Gastroesophageal sphincter (tissue), 4 donors: ENCODE measurements at regions not wholly inside any gene's neighbourhood (a gene's known extent, or its start where the extent isn't known, plus 50 kb on each side); places are given as distances from the start of the nearest gene placed in this dataset.

Source experiments
- ATAC-seq: fragments of 150-250 bp; one replicate; pipeline ENCODE4 v1.9.1; 2016; ENCODE audit warnings: mild to moderate bottlenecking, moderate library complexity
- H3K27ac ChIP-seq, 4 donors: fragments of 200-600 bp; sonication (generic) in 3 of 4; 1 replicate in 3 of 4; 2 replicates in 1 of 4; pipeline ENCODE4 v1.5.1; 2016 to 2019
- H3K27me3 ChIP-seq: fragments of 200-600 bp; sonication (generic); one replicate; pipeline ENCODE4 v1.5.1; 2019
- H3K36me3 ChIP-seq, 2 donors: fragments of 200-600 bp; sonication (generic); one replicate each; pipeline ENCODE4 v1.5.1; 2019; ENCODE audit warnings: control low read depth in 1 of 2
- H3K4me1 ChIP-seq, 3 donors: fragments of 200-600 bp; sonication (generic); 1 replicate in 2 of 3; 2 replicates in 1 of 3; pipeline ENCODE4 v1.5.1; 2016 to 2019; ENCODE audit warnings: control low read depth in 2 of 3
- H3K4me3 ChIP-seq, 2 donors: fragments of 200-600 bp; sonication (generic); one replicate each; pipeline ENCODE4 v1.5.1; 2019; ENCODE audit warnings: mild to moderate bottlenecking in 1 of 2, moderate library complexity in 1 of 2
- H3K9me3 ChIP-seq, 3 donors: fragments of 200-600 bp; sonication (generic); one replicate each; pipeline ENCODE4 v1.5.1; 2017 to 2019; ENCODE audit warnings: control low read depth in 2 of 3
- EP300 ChIP-seq: sonication (generic); formaldehyde crosslinking; IDR thresholded peaks from one replicate; pipeline ENCODE4 v1.6.1; 2017; ENCODE audit warnings: antibody characterized with exemption, mild to moderate bottlenecking
- POLR2A ChIP-seq, 2 donors: fragments of 450-650 bp; IDR thresholded peaks; one replicate each; pipeline ENCODE4 v1.6.1; 2017; ENCODE audit warnings: antibody characterized with exemption in 2 of 2, mild to moderate bottlenecking in 2 of 2, moderate library complexity in 1 of 2
- POLR2AphosphoS5 ChIP-seq: sonication (generic); formaldehyde crosslinking; IDR thresholded peaks from one replicate; pipeline ENCODE4 v1.6.1; 2017; ENCODE audit warnings: antibody characterized with exemption
- WGBS, 2 donors: methylation state at CpG; one replicate each; pipeline ENCODE4 v1.1.5; 2018; ENCODE audit warnings: low coverage in 1 of 2; 5-methylcytosine and 5-hydroxymethylcytosine counted together
- TF ChIP-seq, protein P1 (sequence below), 4 experiments: fragments of 200-600 bp in 2 of 4; fragments of 450-650 bp in 2 of 4; sonication (generic) in 1 of 4; IDR thresholded peaks; one replicate each; pipeline ENCODE4 v1.5.1; 2017 to 2019; ENCODE audit warnings: antibody characterized with exemption in 4 of 4, mild to moderate bottlenecking in 2 of 4, moderate library complexity in 2 of 4

DNA sequence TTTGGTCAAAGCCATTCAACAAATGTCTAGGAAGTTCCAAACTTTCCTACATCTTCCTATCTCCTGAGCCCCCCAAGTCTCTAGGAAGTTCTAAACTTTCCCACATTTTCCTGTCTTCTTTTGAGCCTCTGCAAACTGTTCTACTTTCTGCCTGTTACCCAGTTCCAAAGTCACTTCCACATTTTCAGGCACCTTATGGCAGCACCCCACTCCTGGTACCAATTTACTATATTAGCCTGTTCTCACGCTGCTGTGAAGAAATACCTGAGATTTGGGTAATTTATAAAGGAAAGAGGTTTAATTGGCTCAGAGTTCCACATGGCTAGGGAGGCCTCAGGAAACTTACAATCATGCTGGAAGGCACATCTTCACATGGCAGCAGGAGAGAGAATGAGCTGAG lies 869.2 kb downstream of the TDRD15 start:
- H3K27me3 ChIP-seq = no peaks in the 10 kb centered on the region
- WGBS, 2 donors = 100% methylated on average over 1 of the region's 1 CpG; no CpG with 5 or more reads in 1 of the 2 donors
- H3K27ac ChIP-seq = no peak overlapping the region
- no peak for ATAC-seq
- TF ChIP-seq POLR2A (IDR thresholded peaks at IDR 0.05) (no peak), EP300 (no peak), POLR2AphosphoS5 (no peak)
- TF ChIP-seq, protein P1, sequence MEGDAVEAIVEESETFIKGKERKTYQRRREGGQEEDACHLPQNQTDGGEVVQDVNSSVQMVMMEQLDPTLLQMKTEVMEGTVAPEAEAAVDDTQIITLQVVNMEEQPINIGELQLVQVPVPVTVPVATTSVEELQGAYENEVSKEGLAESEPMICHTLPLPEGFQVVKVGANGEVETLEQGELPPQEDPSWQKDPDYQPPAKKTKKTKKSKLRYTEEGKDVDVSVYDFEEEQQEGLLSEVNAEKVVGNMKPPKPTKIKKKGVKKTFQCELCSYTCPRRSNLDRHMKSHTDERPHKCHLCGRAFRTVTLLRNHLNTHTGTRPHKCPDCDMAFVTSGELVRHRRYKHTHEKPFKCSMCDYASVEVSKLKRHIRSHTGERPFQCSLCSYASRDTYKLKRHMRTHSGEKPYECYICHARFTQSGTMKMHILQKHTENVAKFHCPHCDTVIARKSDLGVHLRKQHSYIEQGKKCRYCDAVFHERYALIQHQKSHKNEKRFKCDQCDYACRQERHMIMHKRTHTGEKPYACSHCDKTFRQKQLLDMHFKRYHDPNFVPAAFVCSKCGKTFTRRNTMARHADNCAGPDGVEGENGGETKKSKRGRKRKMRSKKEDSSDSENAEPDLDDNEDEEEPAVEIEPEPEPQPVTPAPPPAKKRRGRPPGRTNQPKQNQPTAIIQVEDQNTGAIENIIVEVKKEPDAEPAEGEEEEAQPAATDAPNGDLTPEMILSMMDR (IDR thresholded peaks at IDR 0.05) = no peak
- H3K4me3 ChIP-seq = no peak overlapping the region
- no peaks in the 10 kb centered on the region for H3K36me3 ChIP-seq
- H3K4me1 ChIP-seq = no peaks in the 10 kb centered on the region
- peaks cover 0 to 23% (median 0%) of the 10 kb centered on the region in 3 donors for H3K9me3 ChIP-seq

DNA sequence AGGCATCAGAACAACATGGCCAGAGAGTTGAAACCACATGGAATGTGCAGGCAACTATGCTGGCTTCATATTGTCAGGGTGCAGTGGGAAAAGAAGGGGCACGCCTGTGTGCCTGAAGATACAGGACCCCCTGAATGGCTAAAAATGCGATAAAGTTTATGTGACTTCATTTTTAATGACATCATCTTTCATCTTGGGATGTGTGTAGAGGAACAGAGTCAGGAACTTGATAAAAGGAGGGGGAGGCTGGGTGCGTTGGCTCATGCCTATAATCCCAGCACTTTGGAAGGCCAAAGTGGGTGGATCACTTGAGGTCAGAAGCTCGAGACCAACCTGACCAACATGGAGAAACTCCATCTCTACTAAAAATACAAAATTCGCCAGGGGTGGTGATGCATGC lies 872.6 kb downstream of the TDRD15 start:
- no peak for TF ChIP-seq POLR2A (IDR thresholded peaks at IDR 0.05)
- TF ChIP-seq, protein P1 (IDR thresholded peaks at IDR 0.05) = no peak
- no peak for TF ChIP-seq POLR2AphosphoS5
- no peaks in the 10 kb centered on the region for H3K27me3 ChIP-seq
- no peak for ATAC-seq
- H3K36me3 ChIP-seq = no peaks in the 10 kb centered on the region
- H3K9me3 ChIP-seq = peaks cover 0 to 23% (median 0%) of the 10 kb centered on the region in 3 donors
- no peaks in the 10 kb centered on the region for H3K4me1 ChIP-seq
- H3K4me3 ChIP-seq = no peak overlapping the region
- no peak overlapping the region for H3K27ac ChIP-seq
- WGBS, 2 donors = 82 to 100% methylated on average over 4 to 5 of the region's 5 CpGs

DNA sequence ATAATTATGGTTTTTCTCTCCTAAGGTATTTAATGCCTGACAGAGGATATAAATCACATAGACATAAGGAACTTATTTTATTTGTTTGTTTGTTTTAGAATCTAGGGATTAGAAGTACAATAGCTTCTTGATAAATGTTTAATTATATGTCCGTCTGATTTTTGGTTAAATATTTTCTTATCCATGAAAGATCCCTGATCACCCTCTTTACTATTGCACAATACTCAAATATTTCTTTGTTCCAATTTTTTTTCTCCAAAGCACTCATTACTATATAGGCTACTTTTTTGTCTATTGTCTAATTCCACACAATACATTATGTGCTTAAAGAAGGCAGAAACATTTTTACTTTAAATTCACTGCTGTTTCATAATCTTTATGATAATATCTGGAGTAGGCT lies 875.8 kb downstream of the TDRD15 start:
- H3K4me3 ChIP-seq = no peak overlapping the region
- H3K27me3 ChIP-seq = no peaks in the 10 kb centered on the region
- WGBS, 2 donors = 72 to 77% methylated on average over 1 of the region's 1 CpG
- H3K4me1 ChIP-seq = no peaks in the 10 kb centered on the region
- TF ChIP-seq, protein P1 (IDR thresholded peaks at IDR 0.05) = no peak
- TF ChIP-seq POLR2A (IDR thresholded peaks at IDR 0.05) (no peak), EP300 (no peak)
- ATAC-seq = no peak
- no peak overlapping the region for H3K27ac ChIP-seq
- H3K9me3 ChIP-seq = no peaks in the 10 kb centered on the region
- no peaks in the 10 kb centered on the region for H3K36me3 ChIP-seq

DNA sequence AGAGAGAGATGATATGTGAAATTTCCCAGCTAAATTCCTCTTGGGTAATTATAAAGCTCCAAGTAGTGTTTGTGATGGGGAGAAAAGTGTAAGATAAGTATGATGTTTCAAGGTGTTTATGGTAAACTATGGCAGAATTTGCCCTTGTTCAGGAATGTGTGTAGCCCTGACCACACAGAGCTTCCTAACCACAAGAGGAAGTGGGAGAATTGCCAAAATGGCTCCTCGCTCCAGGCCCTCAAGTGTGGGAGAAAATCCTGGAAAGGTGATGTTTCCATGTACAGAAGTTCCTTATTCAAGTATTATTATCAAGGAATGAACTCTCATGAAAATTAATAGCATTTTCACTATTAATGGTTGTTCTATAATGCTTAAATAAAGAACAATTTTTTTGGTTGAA lies 878.3 kb downstream of the TDRD15 start:
- Histone ChIP-seq H3K9me3 (no peaks in the 10 kb centered on the region), H3K27ac (no peak overlapping the region), H3K4me1 (no peaks in the 10 kb centered on the region), H3K4me3 (no peak overlapping the region), H3K36me3 (no peaks in the 10 kb centered on the region), H3K27me3 (no peaks in the 10 kb centered on the region)
- ATAC-seq = no peak
- 62 to 67% methylated on average over 1 of the region's 1 CpG for WGBS, 2 donors
- TF ChIP-seq EP300 (no peak), POLR2A (IDR thresholded peaks at IDR 0.05) (no peak), POLR2AphosphoS5 (no peak)
- TF ChIP-seq, protein P1 (IDR thresholded peaks at IDR 0.05) = no peak

DNA sequence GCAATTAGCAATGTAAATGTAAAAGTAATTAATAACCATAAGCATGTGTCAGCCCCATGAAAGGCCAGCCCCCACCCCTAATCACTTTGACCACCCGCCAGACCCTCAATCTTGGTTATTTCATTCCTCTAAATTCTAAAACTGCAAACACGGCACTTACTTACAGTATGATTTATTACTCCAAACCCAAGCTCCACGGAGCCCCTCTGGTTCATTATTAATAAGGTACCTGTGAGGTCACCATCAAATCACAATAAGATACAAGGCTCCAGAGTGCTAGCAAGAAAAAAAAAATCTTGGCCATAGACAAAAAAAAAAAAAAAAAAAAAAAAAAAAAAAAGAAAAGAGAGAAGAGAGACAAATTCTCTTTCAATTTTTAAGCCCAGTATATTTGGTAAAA lies 879.5 kb downstream of the TDRD15 start:
- Histone ChIP-seq H3K27me3 (no peaks in the 10 kb centered on the region), H3K9me3 (no peaks in the 10 kb centered on the region), H3K36me3 (no peaks in the 10 kb centered on the region), H3K4me1 (no peaks in the 10 kb centered on the region), H3K27ac (no peak overlapping the region), H3K4me3 (no peak overlapping the region)
- no peak for ATAC-seq
- TF ChIP-seq POLR2AphosphoS5 (no peak), EP300 (no peak), POLR2A (IDR thresholded peaks at IDR 0.05) (no peak)
- TF ChIP-seq, protein P1 (IDR thresholded peaks at IDR 0.05) = no peak
- WGBS, 2 donors = 40 to 75% methylated on average over 2 to 3 of the region's 3 CpGs
